NCI-H82 treated with DMSO at 0.1 percent for 48 hours (cell line): ENCODE measurements at regions not wholly inside any gene's neighbourhood (a gene's known extent, or its start where the extent isn't known, plus 50 kb on each side); places are given as distances from the start of the nearest gene placed in this dataset.

Source experiments
- DNase-seq: peaks from one replicate; lab custom pipeline; 2025; ENCODE audit not compliant: unreplicated experiment; lab: John Stamatoyannopoulos, UW

DNA sequence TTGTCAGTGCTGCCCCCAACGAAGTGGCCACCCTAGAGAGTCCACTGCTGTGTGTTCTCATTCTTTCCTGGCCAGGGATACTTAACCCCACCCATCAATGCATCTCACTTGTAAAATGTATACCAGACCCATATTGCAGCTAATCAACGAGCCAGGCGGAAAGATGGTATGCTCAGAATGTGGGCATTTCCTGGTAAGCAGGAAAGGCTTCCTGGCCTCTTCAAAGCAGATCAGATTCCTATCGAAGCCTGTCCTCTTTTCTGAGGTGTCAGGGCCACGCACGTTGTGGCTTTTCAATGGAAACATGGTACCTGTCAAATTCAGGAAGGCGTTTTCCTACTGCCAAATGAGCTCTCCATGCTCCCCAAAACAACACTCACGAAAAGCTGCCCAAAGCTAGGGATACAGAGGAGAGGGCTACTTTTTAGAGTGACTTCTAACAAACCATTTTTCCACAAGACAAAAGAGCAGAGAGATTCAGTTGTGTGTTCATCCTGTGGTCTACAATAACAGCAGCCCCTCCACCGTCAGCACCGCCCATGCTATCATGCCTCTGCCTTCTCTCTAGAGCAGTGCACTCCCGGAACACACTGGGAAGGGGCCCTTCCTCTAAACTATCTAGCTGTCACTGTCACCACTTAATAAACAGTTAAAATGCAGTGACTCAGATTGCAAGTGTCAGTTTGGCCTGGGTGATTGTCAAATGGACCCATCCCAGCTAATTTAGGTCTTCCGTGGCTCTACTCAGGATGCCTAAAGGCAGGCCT is 535.1 kb downstream of the RNF144A start:
- DNase-seq = no peak

DNA sequence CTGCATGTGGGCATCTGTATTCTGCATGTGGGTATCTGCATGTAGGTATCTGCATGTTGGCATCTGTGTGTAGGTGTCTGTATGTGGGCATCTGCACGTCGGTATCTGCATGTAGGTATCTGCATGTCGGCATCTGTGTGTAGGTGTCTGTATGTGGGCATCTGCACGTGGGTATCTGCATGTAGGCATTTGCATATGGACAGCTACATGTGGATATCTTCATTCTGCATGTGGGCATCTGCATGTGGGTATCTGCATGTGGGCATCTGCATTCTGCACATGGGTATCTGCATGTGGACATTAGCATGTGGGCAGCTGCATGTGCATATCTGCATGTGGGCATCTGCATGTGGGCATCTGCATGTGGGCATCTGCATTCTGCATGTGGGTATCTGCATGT is 537.4 kb downstream of the RNF144A start:
- no peak for DNase-seq

- no peak for DNase-seq
Observed at GRCh38 chr2:7456762-7457161, 539.5 kb downstream of the RNF144A start.

DNA sequence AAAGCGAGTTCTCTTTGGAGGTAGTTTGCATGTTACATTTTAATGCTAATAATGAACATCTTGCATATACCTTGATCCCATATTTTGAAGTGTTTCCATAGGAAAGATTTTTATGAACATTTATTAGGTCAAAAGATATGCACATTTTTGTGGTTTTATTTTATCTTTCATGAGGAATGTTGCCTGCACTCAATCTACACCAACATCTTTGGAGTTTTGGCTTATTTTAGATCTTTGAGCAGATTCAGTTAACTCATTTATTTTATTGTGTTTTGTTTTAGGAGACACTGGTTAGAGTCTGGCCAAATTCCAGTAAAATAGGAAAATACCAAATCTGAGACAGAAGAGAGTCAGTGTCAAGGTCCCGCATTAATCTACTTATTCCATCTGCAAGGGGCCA is 540.9 kb downstream of the RNF144A start:
- DNase-seq = no peak

GRCh38 chr2:7467782-7468447 is 550.7 kb downstream of the RNF144A start:
- DNase-seq = no peak

DNA sequence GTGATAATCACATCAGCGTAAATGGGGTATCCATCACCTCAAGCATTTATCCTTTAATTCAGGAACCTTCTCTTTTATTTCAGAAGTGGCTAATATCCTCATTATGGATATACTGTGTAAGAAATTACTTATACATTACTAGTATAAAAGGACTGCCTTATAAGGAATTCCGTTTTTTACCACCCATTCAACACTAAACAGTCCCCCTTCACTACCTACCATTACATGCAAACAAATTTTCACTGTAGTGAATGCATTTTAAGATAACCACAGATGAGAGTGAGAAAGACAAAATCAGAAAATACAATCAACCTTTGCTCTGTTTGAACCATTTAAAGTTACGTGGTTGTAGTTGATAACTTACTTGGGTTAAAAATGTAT is 551.2 kb downstream of the RNF144A start:
- DNase-seq = no peak

GRCh38 chr2:7468955-7469354 is 551.7 kb downstream of the RNF144A start:
- no peak for DNase-seq

DNA sequence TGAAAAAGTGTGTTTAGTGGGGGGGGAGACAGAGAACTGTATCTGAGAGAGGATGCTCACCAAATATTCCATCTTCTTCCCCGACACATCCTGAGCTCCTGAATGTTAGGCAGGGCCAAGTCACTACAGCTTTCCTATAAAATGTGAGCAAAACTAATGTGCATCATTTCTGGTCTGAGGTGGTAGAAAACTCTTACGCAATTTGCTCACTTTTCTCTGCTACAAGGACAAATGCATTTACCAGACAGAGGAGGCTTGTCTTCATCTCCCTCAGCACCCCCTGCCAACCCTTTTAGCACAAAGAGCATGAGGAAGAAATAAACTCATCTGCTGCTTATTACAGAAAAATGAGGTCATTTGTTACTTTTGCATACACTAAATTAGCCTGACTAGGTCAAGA is 554.0 kb downstream of the RNF144A start:
- no peak for DNase-seq

- DNase-seq = no peak
Observed at GRCh38 chr2:7472465-7472864, 555.3 kb downstream of the RNF144A start.

DNA sequence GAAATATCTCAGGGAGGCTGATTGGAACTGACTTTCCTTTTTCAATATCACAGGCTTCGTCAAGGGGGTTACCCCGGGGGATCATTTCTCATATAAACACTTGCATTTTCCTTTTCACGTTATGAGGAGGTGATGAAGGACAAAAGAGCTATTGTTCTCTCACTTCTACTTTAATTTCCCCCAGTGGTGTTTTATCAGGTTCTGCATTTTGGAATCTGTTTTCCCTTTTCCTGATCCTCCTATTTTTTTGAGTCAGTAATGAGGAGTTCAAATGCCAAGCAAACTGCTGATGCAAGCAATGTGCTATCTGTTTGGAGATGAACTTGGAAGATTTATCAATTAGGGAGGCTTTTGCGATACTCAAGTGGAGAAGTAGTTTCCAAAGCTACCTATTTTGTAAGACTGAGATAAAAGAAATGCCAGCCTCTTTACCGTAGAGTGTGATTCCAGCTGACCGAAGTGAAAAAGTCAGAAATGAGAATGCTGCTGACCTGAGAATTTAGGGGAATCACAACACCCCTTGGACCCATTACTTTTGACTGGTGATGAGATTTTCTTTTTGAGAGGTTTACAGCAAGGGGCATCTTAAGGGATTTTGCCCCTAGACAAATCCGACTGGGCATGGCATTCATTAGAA is 556.0 kb downstream of the RNF144A start:
- DNase-seq = no peak

DNA sequence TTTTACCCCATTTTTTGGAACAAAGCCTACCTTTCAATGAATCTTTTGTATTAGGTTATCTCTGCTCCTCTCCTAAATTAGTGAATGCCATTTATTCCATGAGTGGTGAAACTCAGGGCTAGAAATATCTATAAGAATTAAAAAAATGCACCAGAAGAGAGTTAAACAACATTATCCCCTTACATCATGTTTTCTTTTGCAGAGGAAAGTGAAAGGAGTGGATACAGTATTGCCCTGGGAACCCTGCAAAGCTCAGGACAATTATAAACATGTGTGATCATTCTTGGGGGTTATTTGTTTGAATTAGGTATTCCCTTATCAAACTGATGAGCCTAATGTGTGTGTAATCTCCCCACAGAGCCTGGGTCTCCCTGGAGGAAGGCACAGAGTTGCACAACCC is 559.2 kb downstream of the RNF144A start:
- no peak for DNase-seq

DNA sequence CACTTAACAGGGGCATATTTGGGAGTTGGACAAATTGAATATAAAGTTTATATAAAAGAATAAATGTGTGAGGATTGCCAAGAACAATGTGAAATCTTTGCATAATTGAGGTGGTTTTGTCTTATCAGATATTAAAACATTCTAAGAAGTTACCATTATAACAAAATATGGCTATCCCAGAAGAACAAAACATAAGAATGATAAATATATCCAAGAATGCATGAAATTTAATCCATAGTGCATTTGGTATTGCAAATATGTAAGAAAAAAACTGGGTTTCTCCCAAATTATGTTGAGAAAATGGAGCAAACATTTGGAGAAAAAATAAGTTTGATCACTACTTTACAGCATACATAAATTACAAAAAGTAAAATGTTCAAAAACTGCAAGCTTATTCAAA is 562.4 kb downstream of the RNF144A start:
- no peak for DNase-seq

GRCh38 chr2:7480431-7480830 is 563.2 kb downstream of the RNF144A start:
- no peak for DNase-seq

DNA sequence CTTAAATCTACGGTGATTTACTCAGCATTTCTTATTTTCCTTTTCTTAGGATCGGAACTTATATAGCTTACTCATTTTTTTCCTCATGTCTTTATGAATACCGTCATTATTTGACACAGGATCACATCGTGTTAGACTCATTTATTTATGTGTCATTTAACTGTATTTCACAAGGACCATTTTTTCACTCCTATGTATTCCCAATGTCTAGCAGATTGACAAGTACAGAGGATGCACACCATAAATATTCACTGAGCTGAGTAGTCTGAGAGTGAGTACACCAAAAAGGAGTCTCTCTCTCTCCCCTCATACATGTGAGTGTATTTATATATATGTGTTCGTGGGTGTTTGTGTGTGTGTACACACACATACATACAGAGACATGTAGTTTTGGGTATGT is 573.5 kb downstream of the RNF144A start:
- no peak for DNase-seq

GRCh38 chr2:7492719-7493118 is 575.5 kb downstream of the RNF144A start:
- DNase-seq = no peak

- no peak for DNase-seq
Observed at GRCh38 chr2:7497178-7497577, 580.0 kb downstream of the RNF144A start.

- DNase-seq = no peak
Observed at GRCh38 chr2:7499018-7499417, 581.8 kb downstream of the RNF144A start.

DNA sequence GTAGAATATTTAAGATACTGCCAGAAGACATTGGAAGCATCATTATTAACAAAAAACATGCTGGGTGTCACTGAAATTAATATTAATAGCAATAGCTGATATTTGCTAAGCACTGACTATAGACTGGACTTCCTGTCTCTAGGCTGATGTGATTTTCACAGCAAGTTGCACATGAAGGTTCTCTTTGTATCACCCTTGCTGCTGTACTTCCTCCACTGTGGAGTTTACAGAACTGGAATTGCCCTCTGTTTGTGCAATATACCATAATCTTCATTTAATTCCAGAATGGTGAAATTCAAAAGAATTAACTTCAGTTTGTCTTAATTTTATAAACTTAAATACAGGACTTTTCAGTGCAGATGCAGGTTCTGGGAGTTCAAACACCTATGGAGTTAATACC is 585.1 kb downstream of the RNF144A start:
- no peak for DNase-seq

DNA sequence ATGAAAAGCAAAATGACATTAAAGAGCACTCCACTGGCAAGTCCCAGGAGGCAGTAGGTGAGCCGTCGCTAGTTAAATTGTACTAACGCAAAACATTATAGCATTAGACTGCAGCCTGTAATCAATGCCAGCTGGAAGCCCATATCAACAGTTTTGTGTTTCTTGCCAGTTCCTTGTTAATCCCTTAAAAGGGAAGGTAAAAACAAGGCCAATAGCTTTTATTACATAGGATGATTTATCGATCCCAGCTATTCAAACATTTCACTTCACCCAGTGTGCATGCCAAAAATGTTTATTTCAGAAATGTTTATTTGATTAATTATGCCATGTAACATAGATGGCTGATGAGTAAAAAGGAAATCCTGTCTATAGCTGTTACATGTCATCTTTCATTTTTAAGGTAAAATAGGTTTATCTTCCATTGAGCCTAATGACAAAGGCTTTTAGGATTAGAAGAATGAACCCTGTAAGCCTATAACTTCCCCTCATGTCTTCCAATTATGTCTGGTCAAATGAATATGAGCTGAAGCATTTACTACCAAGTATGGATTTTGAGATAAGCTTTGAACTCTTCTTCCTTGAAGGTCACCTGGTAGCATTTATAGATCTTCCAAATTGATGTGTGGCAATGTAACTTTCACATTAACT is 591.2 kb downstream of the RNF144A start:
- DNase-seq = no peak

- no peak for DNase-seq
Observed at GRCh38 chr2:7510353-7510752, 593.1 kb downstream of the RNF144A start.

DNA sequence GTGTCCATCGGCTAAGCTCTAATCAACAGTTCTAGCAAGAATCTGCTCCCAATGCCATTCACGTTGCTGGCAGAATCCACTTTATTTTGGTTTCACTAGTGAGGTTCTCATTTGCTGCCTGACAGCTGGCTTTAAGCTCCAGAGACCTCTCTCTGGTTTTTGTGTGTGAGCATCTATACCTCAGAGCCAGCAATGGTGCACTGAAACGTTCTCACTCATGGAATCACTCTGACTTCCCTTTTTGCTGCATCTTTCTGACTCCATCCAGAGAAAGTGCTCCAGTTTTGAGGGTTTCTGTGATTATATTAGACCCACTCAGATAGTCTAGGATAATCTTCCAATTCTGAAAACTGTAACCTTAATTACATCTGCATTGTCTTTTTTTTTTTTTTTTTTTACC is 596.6 kb downstream of the RNF144A start:
- DNase-seq = no peak

DNA sequence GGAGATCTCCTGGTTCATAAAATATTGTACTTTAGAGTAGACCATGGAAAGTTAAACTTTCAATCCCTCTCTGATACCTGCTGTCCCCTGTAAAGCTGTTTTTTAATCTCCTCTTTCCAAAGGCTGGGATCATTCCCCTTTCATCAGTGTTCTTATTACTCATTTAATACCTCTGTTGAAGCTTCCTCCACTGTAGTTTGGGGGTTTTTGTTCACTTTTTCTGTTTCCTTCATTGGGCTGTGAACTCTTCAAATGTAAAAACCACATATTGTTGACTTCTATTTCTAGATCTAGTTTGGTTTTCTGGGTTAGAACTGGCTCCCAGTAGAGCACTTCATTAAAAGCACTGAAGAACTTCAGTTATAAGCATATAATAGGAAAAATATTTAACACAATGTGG is 598.1 kb downstream of the RNF144A start:
- no peak for DNase-seq
